HEK293 (cell line): ENCODE measurements at regions not wholly inside any gene's neighbourhood (a gene's known extent, or its start where the extent isn't known, plus 50 kb on each side); places are given as distances from the start of the nearest gene placed in this dataset.

Experiments used
- CTCF ChIA-PET: fragments of 350-600 bp; formaldehyde crosslinking; extraction: SDS; loops from one replicate; lab custom pipeline; 2021; ENCODE audit warnings: antibody characterized with exemption; lab: Yijun Ruan, JAX
- POLR2A ChIA-PET: fragments of 300-600 bp; formaldehyde crosslinking; extraction: SDS; loops from one replicate; lab custom pipeline; 2020; ENCODE audit warnings: antibody characterized with exemption, inconsistent platforms; lab: Yijun Ruan, JAX
- H3K27ac ChIP-seq: fragments of 200-500 bp; sonication (Bioruptor generic); 2 replicates; pipeline ENCODE4 v1.5.1; 2014; ENCODE audit warnings: low read depth, low read length, control low read depth, inconsistent platforms; ENCODE audit errors: extremely low read depth
- H3K36me3 ChIP-seq, 2 experiments: fragments of 200-500 bp in 1 of 2; sonication (Bioruptor generic) in 1 of 2; 1 replicate in 1 of 2; 2 replicates in 1 of 2; pipeline ENCODE4 v1.5.1; 2014 to 2017; ENCODE audit warnings: inconsistent platforms in 2 of 2, low read length in 2 of 2; ENCODE audit not compliant: control insufficient read depth in 2 of 2, insufficient read depth in 1 of 2
- H3K4me1 ChIP-seq: fragments of 200-500 bp; sonication (Bioruptor generic); 2 replicates; pipeline ENCODE4 v1.5.1; 2014; ENCODE audit warnings: mild to moderate bottlenecking, low read length, inconsistent platforms; ENCODE audit not compliant: control insufficient read depth, insufficient read depth
- H3K4me3 ChIP-seq: 2 replicates; pipeline ENCODE4 v1.5.1; 2011; ENCODE audit warnings: low read depth, mild to moderate bottlenecking, control low read depth, low read length, moderate library complexity
- H3K9me3 ChIP-seq: fragments of 200-500 bp; sonication (Bioruptor generic); 2 replicates; pipeline ENCODE4 v1.5.1; 2014; ENCODE audit warnings: low read depth, low read length, inconsistent platforms; ENCODE audit not compliant: control insufficient read depth, insufficient read depth
- BCL11B ChIP-seq: fragments of 450-650 bp; formaldehyde crosslinking; IDR thresholded peaks from 2 replicates; pipeline ENCODE4 v1.5.1; 2016; ENCODE audit warnings: low read depth, missing biosample characterization, missing genetic modification characterization
- KLF7 ChIP-seq: fragments of 450-650 bp; formaldehyde crosslinking; IDR thresholded peaks from 2 replicates; pipeline ENCODE4 v1.5.1; 2016; ENCODE audit warnings: missing biosample characterization, missing genetic modification characterization, borderline replicate concordance
- KLF8 ChIP-seq: fragments of 450-650 bp; formaldehyde crosslinking; IDR thresholded peaks from 2 replicates; pipeline ENCODE4 v1.5.1; 2016; ENCODE audit warnings: missing biosample characterization, missing genetic modification characterization
- OSR2 ChIP-seq: fragments of 450-650 bp; formaldehyde crosslinking; IDR thresholded peaks from 2 replicates; pipeline ENCODE4 v1.5.1; 2016; ENCODE audit warnings: missing biosample characterization, missing genetic modification characterization
- SETDB1 ChIP-seq: IDR thresholded peaks from one replicate; pipeline ENCODE4 v1.6.1; 2017; ENCODE audit warnings: mild to moderate bottlenecking, low read length, moderate library complexity, mixed read lengths; ENCODE audit not compliant: insufficient read length
- TRIM28 ChIP-seq: IDR thresholded peaks from 2 replicates; pipeline ENCODE4 v1.6.1; 2011; ENCODE audit warnings: low read length, control low read depth, borderline replicate concordance
- ZBTB1 ChIP-seq: fragments of 450-650 bp; formaldehyde crosslinking; IDR thresholded peaks from 2 replicates; pipeline ENCODE4 v1.5.1; 2016; ENCODE audit warnings: missing biosample characterization, missing genetic modification characterization
- ZFP3 ChIP-seq: fragments of 450-650 bp; formaldehyde crosslinking; IDR thresholded peaks from 2 replicates; pipeline ENCODE4 v1.5.1; 2016; ENCODE audit warnings: low read depth, missing biosample characterization, missing genetic modification characterization
- ZNF24 ChIP-seq: fragments of 450-650 bp; formaldehyde crosslinking; IDR thresholded peaks from 2 replicates; pipeline ENCODE4 v1.5.1; 2016; ENCODE audit warnings: missing biosample characterization, missing genetic modification characterization
- ZNF248 ChIP-seq: fragments of 450-650 bp; formaldehyde crosslinking; IDR thresholded peaks from 2 replicates; pipeline ENCODE4 v1.5.1; 2017; ENCODE audit warnings: missing biosample characterization, missing genetic modification characterization
- ZNF324 ChIP-seq: fragments of 450-650 bp; formaldehyde crosslinking; IDR thresholded peaks from 2 replicates; pipeline ENCODE4 v1.5.1; 2016; ENCODE audit warnings: missing biosample characterization, missing genetic modification characterization
- ZNF585B ChIP-seq: fragments of 450-650 bp; formaldehyde crosslinking; IDR thresholded peaks from 2 replicates; pipeline ENCODE4 v1.5.1; 2016; ENCODE audit warnings: missing biosample characterization, missing genetic modification characterization
- ZNF596 ChIP-seq: fragments of 450-650 bp; IDR thresholded peaks from 2 replicates; pipeline ENCODE4 v1.5.0; 2018; ENCODE audit warnings: missing biosample characterization, mild to moderate bottlenecking, missing genetic modification characterization, moderate library complexity
- ZNF660 ChIP-seq: fragments of 450-650 bp; IDR thresholded peaks from 2 replicates; pipeline ENCODE4 v1.5.1; 2018; ENCODE audit warnings: missing biosample characterization, mild to moderate bottlenecking, missing genetic modification characterization
- TF ChIP-seq, protein P1 (sequence below): fragments of 450-650 bp; formaldehyde crosslinking; IDR thresholded peaks from 2 replicates; pipeline ENCODE4 v1.5.1; 2017; ENCODE audit warnings: missing biosample characterization, missing genetic modification characterization
- TF ChIP-seq, protein P2 (sequence below): fragments of 450-650 bp; formaldehyde crosslinking; IDR thresholded peaks from 2 replicates; pipeline ENCODE4 v1.5.1; 2017; ENCODE audit warnings: missing biosample characterization, mild to moderate bottlenecking, missing genetic modification characterization, moderate library complexity
- TF ChIP-seq, protein P3 (sequence below): fragments of 450-650 bp; formaldehyde crosslinking; IDR thresholded peaks from 2 replicates; pipeline ENCODE4 v1.5.1; 2016; ENCODE audit warnings: missing biosample characterization, missing genetic modification characterization
- TF ChIP-seq, protein P4 (sequence below): fragments of 450-650 bp; formaldehyde crosslinking; IDR thresholded peaks from 2 replicates; pipeline ENCODE4 v1.5.1; 2016; ENCODE audit warnings: missing biosample characterization, missing genetic modification characterization

DNA sequence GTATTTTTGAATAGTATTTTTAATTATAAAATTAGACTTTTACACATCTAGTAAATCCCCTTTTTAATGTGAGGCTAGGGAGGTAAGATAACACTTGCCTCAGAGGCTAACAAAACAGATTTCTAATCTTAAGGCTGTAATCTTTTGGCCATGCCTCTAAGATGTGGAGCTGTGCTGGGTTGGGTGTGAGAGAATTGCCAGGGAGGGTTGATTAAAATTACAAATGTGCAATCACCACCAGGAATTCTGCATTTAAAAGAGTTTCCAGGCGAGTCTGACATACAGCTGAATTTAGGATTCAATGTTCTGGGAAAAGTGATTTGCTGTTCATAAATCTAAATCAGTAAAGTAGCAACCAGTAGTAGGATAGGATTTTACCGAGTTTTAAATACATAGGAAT is 73.3 kb downstream of the NUDT12 start:
- Histone ChIP-seq H3K27ac (no peak overlapping the region), H3K9me3 (no peaks in the 10 kb centered on the region)
- no peak for TF ChIP-seq ZNF248 (tag by site-specific recombination)
- TF ChIP-seq, protein P1, sequence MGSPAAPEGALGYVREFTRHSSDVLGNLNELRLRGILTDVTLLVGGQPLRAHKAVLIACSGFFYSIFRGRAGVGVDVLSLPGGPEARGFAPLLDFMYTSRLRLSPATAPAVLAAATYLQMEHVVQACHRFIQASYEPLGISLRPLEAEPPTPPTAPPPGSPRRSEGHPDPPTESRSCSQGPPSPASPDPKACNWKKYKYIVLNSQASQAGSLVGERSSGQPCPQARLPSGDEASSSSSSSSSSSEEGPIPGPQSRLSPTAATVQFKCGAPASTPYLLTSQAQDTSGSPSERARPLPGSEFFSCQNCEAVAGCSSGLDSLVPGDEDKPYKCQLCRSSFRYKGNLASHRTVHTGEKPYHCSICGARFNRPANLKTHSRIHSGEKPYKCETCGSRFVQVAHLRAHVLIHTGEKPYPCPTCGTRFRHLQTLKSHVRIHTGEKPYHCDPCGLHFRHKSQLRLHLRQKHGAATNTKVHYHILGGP (tag by site-specific recombination) = no peak
- TF ChIP-seq KLF8 (tag by site-specific recombination) = no peak
- TF ChIP-seq KLF7 (tag by site-specific recombination) = no peak
- TF ChIP-seq ZFP3 (tag by site-specific recombination) = no peak
- no peak for TF ChIP-seq ZNF585B
- no peak for TF ChIP-seq ZNF660 (tag by site-specific recombination)
- TF ChIP-seq ZNF24 (tag by site-specific recombination) = no peak
- no peak for TF ChIP-seq BCL11B (tag by site-specific recombination)
- TF ChIP-seq, protein P2, sequence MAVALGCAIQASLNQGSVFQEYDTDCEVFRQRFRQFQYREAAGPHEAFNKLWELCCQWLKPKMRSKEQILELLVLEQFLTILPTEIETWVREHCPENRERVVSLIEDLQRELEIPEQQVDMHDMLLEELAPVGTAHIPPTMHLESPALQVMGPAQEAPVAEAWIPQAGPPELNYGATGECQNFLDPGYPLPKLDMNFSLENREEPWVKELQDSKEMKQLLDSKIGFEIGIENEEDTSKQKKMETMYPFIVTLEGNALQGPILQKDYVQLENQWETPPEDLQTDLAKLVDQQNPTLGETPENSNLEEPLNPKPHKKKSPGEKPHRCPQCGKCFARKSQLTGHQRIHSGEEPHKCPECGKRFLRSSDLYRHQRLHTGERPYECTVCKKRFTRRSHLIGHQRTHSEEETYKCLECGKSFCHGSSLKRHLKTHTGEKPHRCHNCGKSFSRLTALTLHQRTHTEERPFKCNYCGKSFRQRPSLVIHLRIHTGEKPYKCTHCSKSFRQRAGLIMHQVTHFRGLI (tag by site-specific recombination) = no peak
- TF ChIP-seq, all 188 proteins: peak for 0
- H3K4me1 ChIP-seq = no peaks in the 10 kb centered on the region
- no peaks in the 10 kb centered on the region for H3K36me3 ChIP-seq
- POLR2A ChIA-PET = no interaction called here
- no peak overlapping the region for H3K4me3 ChIP-seq
- CTCF ChIA-PET = no interaction called here

DNA sequence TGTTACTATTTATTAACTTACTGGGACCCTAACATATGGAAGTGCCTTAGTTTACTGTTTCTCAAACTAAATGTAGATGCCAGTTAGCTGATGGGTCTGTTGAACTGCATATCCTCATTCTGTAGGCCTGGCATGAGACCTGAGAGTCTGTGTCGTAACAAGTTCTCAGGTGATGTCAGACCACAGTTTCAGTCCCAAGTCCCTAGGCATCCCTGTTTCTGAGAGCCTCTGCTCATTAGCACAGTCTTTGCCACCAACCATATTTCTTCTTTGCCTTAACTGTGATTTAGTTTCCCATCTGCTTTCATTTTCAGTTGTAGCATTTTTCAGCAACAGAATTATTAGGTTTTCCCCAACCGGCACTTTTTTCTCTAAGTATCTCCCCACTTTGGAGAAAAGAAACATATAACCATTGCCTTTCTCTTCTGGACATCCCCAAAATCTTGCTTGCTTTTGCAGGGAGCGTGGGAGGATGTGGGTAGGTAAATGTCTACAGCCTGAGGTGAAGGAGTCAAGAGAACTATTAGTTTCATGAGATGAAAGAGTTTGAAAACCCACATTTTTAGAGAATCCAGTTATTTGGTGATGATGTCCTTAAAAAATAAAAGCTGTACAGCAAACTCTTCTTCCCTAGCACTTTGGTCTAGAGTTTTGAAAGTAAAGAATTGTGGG is 74.6 kb downstream of the NUDT12 start:
- CTCF ChIA-PET = no interaction called here
- H3K4me1 ChIP-seq = no peaks in the 10 kb centered on the region
- POLR2A ChIA-PET = no interaction called here

DNA sequence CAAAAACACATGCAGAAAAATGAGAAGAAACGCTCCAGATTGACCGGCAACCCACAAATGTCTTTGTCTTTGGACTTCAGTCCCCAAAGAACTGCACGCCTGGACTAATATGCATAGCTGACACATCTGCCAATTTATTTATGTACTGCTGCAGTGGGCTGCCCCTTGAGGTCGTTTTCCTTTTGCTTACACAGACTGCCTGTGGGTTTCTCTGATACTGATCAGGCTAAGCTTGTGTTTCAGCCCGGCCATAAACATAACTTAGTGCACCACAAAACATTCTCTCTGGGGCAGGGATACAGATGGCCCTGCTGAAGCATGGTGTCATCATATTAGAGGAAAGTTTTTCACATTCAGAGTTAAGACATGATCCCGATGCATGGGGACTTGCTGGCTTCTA is 75.4 kb downstream of the NUDT12 start:
- Histone ChIP-seq H3K4me1 (no peaks in the 10 kb centered on the region), H3K9me3 (no peaks in the 10 kb centered on the region), H3K4me3 (no peak overlapping the region), H3K36me3 (no peaks in the 10 kb centered on the region), H3K27ac (no peak overlapping the region)
- CTCF ChIA-PET = no interaction called here
- peak; percentile 76 for TF ChIP-seq TRIM28
- no peak for TF ChIP-seq SETDB1
- TF ChIP-seq, protein P3, sequence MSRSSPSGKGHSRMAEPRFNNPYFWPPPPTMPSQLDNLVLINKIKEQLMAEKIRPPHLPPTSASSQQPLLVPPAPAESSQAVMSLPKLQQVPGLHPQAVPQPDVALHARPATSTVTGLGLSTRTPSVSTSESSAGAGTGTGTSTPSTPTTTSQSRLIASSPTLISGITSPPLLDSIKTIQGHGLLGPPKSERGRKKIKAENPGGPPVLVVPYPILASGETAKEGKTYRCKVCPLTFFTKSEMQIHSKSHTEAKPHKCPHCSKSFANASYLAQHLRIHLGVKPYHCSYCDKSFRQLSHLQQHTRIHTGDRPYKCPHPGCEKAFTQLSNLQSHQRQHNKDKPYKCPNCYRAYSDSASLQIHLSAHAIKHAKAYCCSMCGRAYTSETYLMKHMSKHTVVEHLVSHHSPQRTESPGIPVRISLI (tag by site-specific recombination) = no peak
- POLR2A ChIA-PET = no interaction called here

More for the DNA sequence above, 74.6 kb downstream of the NUDT12 start:
- Histone ChIP-seq H3K27ac (no peak overlapping the region), H3K36me3 (no peaks in the 10 kb centered on the region), H3K4me3 (no peak overlapping the region), H3K9me3 (no peaks in the 10 kb centered on the region)
- TF ChIP-seq ZBTB1 (no peak), OSR2 (no peak), ZNF596 (no peak), ZNF324 (tag by site-specific recombination) (no peak)
- TF ChIP-seq, protein P4, sequence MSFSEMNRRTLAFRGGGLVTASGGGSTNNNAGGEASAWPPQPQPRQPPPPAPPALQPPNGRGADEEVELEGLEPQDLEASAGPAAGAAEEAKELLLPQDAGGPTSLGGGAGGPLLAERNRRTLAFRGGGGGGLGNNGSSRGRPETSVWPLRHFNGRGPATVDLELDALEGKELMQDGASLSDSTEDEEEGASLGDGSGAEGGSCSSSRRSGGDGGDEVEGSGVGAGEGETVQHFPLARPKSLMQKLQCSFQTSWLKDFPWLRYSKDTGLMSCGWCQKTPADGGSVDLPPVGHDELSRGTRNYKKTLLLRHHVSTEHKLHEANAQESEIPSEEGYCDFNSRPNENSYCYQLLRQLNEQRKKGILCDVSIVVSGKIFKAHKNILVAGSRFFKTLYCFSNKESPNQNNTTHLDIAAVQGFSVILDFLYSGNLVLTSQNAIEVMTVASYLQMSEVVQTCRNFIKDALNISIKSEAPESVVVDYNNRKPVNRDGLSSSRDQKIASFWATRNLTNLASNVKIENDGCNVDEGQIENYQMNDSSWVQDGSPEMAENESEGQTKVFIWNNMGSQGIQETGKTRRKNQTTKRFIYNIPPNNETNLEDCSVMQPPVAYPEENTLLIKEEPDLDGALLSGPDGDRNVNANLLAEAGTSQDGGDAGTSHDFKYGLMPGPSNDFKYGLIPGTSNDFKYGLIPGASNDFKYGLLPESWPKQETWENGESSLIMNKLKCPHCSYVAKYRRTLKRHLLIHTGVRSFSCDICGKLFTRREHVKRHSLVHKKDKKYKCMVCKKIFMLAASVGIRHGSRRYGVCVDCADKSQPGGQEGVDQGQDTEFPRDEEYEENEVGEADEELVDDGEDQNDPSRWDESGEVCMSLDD (tag by site-specific recombination) = no peak
